Retinal pigment epithelial cell (primary cell): ENCODE measurements at regions not wholly inside any gene's neighbourhood (a gene's known extent, or its start where the extent isn't known, plus 50 kb on each side); places are given as distances from the start of the nearest gene placed in this dataset.

Experiments
- DNase-seq: peaks from one replicate; pipeline ENCODE4 v3.0.0-alpha.2; 2010; ENCODE audit warnings: low read depth
- H3K4me3 ChIP-seq: 2 replicates; pipeline ENCODE4 v1.5.1; 2011; ENCODE audit warnings: mild to moderate bottlenecking, low read length, control low read depth, moderate library complexity
- TF ChIP-seq, protein P1 (sequence below): conservative IDR thresholded peaks from 2 replicates; pipeline ENCODE4 v1.5.1; 2011; ENCODE audit warnings: low read depth, low read length, control low read depth, inconsistent platforms

DNA sequence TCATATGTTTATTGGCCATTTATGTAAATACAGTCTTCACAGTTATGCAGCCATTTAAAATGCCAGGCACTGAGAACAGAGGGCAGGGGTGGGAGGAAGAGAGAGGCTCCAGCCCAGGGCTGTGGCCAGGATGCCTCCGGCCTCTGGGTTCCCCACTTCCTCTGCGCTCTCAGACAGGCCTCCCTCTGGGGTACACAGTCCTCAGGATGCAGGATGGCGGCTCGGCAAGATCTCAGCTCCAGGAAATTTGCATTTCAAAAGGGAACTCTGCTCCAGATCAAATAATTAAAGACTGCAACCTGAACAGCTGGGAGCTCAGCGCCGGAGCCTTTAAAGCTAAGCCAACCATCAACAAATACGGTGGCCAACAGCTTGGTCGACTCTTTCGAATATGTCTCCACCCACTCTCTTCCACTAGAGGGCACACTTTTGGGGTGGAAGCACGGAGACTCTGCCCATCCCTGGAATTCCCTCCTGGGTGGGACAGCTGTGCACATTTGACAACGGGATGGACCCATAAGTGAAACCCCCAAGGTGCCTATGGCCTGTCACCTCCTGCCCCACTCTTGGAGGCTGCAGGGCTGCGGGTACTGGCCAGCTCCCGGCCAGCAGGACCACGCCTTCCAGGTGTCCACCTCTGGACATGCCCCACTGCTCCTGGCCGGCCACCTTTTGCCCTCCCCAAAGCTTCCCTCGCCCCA is 1044.7 kb downstream of the BRD1 start:
- no peak for DNase-seq
- no peak overlapping the region for H3K4me3 ChIP-seq
- TF ChIP-seq, protein P1, sequence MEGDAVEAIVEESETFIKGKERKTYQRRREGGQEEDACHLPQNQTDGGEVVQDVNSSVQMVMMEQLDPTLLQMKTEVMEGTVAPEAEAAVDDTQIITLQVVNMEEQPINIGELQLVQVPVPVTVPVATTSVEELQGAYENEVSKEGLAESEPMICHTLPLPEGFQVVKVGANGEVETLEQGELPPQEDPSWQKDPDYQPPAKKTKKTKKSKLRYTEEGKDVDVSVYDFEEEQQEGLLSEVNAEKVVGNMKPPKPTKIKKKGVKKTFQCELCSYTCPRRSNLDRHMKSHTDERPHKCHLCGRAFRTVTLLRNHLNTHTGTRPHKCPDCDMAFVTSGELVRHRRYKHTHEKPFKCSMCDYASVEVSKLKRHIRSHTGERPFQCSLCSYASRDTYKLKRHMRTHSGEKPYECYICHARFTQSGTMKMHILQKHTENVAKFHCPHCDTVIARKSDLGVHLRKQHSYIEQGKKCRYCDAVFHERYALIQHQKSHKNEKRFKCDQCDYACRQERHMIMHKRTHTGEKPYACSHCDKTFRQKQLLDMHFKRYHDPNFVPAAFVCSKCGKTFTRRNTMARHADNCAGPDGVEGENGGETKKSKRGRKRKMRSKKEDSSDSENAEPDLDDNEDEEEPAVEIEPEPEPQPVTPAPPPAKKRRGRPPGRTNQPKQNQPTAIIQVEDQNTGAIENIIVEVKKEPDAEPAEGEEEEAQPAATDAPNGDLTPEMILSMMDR: no peak

DNA sequence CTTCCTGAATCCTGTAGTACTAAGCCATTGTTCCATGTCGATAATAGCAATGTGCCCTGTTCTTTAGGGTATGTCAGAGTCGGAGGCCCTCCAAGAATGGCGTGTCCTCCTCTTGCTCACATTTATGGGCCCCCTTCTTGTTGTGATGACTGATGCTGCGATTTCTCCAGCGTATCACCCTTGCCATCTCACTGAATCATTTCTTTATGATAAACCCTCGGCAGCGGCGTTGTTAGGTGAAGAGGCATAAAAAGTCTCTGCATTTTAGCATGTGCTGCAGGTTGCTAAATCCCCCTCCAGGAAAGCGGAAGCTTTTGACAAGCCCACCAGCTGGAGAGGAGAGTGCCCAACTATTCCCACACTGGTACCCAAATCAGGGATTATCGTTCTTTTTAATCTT is 1045.3 kb downstream of the BRD1 start:
- TF ChIP-seq, protein P1: no peak
- H3K4me3 ChIP-seq: no peak overlapping the region

DNA sequence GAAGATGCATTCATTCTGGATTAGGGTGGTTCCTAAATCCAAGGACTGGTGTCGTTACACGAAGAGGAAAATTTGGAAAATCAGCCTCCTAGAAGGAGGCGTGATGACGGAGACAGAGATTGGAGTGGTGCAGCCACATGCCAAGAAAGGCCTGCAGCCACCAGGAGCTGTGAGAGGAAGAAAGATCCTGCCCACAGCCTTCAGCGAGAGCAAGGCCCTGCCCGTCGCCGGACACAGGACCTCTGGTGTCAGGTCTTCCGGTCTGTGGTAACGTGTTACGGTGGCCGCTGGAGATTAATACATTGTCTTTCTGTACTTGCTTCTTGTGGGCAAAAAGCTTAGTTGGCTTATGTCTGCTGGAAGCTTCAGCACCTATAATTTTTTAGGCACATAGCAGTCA is 1045.8 kb downstream of the BRD1 start:
- TF ChIP-seq, protein P1: no peak
- no peak overlapping the region for H3K4me3 ChIP-seq
- DNase-seq: no peak

More for the DNA sequence above, 1045.3 kb downstream of the BRD1 start:
- DNase-seq: no peak

DNA sequence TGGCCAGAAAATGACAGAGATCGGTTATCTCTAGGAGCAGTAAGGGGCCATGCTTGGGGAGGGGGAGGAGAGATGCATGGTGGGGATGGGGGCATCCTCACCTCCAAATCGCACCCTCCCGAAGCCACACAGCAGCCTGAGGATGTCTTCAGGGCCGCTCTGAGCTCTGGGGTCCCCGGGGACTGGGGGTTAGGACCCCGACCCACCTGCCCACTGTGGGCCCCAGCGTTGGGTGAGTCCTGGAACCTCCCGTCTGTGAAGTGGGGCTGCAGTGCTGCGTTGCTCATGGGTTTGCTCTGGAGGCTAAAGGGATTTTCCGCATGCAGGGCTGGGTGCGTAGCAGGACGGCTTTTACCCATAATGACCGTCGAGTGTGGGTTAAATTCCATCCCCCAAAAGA is 1046.3 kb downstream of the BRD1 start:
- DNase-seq: no peak
- no peak overlapping the region for H3K4me3 ChIP-seq
- TF ChIP-seq, protein P1: no peak

DNA sequence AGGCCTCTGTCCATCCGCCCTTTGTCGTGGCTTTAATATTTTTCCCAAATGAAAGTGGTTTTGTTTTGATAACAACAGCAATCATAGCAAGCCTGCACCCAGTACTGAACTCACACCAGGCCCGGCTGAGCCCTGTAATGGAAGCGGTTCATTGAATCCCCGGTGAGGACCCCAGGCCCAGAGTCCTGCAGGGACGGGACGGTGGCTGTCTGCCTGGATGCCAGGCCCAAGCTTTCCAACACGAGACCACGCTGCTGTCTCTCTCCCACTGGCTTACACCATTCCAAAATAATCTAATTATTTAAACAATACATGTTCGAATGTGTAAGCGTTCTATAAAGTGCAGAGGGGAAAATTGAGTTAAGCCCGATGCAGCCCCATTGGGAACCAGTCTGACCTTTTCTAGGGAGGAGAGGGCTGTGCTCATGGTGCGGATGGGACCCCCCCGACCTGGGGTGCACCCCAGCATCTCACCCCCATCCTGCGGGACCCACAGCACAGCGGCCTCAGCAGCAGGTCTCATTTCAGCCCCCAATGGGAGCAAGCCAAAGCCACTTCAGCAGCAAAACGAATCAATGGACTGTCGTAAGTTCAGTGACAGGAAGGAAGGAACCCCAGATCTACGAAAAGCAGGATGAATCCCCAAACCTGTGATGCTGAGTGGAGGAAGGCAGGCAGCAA is 1046.9 kb downstream of the BRD1 start:
- TF ChIP-seq, protein P1: no peak
- DNase-seq: no peak
- no peak overlapping the region for H3K4me3 ChIP-seq

DNA sequence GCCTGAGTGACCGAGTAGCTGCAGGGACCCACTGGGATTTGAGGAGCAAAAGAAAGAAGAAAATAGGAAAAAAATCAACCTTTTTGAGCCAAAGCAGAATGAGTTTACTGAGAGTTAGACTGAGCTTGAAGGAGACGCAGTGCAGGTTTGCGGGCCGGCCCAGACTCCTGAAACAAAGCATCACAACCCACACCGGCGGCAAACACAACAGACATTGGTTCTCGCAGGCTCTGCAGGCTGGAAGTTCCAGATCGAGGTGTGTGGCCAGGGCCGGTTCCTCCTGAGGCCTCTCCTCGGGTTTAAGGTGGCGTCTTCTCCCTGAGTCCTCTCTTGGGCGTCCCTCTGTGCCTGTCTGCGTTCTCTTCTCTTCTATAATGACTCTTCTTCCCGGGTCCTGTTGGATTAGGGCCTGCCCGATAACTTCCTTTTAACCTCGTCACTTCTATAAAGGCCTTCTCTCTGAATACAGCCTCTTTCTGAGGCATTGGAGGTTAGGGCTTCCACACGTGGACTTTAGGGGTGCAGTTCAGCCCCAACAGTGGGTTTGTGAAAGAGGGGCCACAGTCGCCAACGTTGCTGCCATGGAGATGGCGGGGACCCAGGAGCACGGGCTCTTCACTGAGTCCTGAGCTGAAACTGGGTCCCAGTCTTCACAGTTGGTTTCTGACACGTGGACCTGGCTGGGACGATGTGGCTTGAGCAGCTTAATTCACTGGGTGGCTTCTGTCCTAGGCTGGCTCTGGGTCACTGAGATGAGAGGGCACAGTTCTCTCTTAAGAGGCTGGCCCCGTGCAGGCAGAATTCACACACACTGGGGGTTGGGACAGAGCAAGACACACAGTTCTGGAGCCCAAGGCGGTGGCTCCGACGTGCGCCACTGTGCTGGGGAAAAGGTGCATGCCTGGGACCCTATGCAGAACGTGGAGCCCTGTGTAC is 1047.7 kb downstream of the BRD1 start:
- DNase-seq: no peak

More for the DNA sequence above, 1047.7 kb downstream of the BRD1 start:
- TF ChIP-seq, protein P1: no peak
- no peak overlapping the region for H3K4me3 ChIP-seq
